CD4-positive, alpha-beta T cell treated with Interferon alpha-2 for 1 hour (primary cell): ENCODE measurements at regions not wholly inside any gene's neighbourhood (a gene's known extent, or its start where the extent isn't known, plus 50 kb on each side); places are given as distances from the start of the nearest gene placed in this dataset.
"Not testable (repeated sequence)": the region's sequence is repeated elsewhere in the genome, so short reads cannot be mapped to it uniquely, and the experiment has no call there.

ENCODE experiments used
- DNase-seq, 2 donors: peaks; one replicate each; pipeline ENCODE4 v3.0.0-alpha.2; 2020 to 2022

DNA sequence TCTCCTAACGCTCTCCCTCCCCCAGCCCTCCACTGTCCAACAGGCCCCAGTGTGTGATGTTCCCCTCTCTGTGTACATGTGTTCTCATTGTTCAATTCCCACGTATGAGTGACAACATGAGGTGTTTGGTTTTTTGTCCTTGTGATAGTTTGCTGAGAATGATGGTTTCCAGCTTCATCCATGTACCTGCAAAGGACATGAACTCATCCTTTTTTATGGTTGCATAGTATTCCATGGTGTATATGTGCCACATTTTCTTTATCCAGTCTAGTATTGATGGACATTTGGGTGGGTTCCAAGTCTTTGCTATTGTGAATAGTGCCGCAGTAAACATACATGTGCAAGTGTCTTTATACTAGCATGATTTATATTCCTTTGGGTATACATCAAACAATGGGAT, 347.4 kb downstream of the MAGEE1 start:
- not testable (repeated sequence) for DNase-seq

DNA sequence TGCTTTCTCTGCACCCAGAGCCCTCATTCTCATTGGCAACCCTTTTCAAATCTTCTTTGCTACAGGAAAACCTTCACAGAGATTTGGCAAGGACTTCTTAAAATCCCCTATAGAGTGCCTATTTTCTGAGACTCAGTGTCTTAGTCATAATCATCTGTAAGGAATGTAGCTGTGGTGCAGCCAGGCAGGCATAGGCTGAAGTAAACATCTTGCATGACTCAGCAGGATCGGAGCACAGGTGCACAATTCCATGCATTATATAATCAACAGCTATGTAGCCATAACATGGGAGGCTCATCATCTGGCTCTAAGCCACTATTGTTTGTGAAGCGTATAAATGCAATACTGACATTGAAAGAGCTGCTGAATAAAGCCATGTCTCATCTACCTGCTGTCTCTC, 368.8 kb downstream of the MAGEE1 start:
- no peak for DNase-seq

DNA sequence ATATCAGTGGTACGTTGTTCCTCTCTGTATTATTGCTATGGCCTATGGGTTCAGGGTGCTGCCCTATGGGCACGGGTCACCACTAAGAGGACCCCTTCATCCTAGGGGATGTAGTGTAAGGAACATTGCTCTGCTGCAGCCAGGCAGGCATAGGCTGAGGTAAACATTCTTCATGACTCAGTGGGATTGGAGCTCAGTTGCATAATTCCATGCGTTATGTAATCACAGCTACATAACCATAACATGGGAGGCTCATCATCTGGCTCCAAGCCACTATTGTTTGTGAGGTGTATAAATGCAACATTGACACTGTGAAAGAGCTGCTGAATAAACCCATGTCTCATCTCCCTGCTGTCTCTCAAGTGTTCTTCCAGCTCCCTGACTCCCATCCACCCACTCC, 375.2 kb downstream of the MAGEE1 start:
- DNase-seq: no peak

DNA sequence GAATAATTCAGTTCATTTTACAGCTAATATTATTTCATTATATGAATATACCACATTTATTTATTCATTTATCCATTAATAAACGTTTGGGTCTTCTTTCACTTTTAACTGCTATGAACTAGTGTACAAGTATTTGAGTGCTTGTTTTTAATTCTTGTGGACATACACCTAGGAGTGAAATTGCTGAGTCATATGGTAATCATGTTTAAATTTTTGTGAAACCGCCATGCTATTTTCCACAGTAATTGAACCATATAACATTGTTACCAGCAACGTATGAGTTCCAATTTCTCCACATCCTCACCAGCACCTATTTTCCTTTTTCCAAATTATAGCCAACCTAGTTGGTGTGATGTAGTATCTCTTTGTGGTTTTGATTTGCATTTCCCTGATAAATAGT, 388.2 kb downstream of the MAGEE1 start:
- DNase-seq: no peak

DNA sequence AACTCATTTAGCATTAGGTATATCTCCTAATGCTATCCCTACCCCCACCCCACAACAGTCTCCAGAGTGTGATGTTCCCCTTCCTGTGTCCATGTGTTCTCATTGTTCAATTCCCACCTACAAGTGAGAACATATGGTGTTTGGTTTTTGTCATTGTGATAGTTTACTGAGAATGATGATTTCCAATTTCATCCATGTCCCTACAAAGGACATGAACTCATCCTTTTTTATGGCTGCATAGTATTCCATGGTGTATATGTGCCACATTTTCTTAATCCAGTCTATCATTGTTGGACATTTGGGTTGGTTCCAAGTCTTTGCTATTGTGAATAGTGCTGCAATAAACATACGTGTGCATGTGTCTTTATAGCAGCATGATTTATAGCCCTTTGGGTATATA, 389.8 kb downstream of the MAGEE1 start:
- not testable (repeated sequence) for DNase-seq

DNA sequence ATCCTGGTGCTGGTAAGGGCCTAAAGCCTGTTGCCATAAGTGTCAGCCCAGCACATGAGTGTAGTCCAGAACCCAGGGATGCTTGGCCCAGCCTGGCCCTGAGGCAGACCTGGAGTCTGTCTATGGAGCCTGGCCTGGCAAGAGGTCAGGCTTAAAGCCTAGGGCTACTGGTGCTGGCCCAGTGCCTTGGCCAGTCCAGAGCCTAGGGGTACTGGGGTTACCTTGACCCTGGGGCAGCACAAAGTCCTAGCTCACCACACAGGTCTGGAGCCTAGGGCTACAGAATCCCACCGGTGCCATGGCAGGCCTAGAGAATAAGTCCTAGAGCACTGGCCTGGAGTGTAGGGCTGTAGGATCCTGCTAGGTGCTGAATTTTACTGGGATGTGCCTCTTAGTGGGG, 393.8 kb downstream of the MAGEE1 start:
- no peak for DNase-seq

DNA sequence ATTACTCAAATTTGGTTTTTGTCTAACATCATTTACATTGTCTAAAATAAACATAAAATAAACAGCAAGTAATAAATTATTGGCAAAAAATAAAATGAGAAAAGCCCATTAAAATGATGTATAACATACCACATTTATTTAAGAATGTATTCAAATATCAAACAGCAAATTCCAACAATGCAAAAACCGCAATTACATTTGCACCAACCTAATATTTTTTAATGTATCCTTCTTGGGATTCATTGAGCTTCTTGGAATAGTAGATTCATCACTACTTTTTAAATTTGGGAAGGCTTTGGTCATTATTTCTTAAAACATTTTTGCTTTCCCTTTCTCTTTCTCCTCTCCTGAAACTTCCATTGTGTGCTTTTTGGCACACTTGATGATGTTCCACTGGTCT, 400.2 kb downstream of the MAGEE1 start:
- DNase-seq: no peak

DNA sequence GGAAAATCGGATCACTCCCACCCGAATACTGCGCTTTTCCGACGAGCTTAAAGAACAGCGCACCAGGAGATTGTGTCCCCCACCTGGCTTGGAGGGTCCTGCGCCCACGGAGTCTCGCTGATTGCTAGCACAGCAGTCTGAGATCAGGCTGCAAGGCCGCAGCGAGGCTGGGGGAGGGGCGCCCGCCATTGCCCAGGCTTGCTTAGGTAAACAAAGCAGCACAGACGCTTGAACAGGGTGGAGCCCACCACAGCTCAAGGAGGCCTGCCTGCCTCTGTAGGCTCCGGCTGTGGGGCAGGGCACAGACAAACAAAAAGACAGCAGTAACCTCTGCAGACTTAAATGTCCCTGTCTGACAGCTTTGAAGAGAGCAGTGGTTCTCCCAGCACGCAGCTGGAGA, 413.4 kb downstream of the MAGEE1 start:
- not testable (repeated sequence) for DNase-seq

DNA sequence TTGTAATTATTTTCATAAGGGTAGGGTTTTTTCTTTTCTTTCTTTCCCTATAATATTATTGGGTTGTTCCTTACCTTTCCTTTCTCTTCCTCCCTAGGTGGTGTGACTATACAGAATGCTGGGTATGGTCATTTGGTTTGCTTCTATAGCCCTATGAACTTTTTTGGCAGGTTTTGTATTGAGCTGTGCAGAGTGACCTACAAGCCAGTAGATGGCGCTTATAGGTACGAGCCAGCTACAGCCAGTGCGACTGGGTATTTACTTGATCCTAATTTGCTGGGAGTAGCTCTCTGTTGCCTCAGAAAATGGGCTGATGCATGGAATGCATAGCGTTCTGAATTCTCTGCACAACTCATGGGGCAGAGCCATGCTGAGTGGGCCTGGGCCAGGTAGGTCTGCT, 423.3 kb downstream of the MAGEE1 start:
- no peak for DNase-seq

DNA sequence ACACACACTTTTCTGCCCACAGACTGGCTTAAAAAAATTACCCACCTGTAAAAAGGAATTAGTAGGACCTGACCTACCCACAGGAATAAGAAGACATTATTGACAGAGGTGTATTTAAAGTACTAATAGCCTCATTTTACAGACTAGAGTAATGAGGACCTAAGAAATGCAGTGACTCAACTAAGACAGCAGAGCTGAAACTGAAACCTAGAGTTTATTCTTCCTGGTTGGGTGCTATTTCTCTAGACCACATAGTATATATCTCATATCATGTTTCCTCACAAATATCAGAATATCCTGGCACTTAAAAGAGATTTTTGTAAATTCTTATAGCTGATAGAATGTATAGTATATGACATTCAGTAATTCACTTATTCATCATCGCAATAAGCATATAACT, 435.0 kb downstream of the MAGEE1 start:
- no peak for DNase-seq

DNA sequence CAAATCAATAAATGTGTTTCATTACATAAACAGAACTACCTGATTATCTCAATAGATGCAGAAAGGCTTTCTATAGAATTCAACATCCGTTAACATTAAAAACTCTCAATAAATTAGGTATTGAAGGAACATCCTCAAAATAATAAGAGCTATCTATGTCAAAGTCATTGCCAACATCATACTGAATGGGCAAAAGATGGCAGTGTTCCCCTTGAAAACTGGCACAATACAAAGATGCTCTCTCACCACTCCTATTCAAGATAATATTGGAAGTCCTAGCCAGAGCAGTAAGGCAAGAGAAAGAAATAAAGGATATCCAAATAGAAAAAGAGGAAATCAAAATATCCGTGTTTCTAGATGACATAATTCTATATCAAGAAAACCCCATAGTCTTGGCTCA, 466.4 kb downstream of the MAGEE1 start:
- no peak for DNase-seq

DNA sequence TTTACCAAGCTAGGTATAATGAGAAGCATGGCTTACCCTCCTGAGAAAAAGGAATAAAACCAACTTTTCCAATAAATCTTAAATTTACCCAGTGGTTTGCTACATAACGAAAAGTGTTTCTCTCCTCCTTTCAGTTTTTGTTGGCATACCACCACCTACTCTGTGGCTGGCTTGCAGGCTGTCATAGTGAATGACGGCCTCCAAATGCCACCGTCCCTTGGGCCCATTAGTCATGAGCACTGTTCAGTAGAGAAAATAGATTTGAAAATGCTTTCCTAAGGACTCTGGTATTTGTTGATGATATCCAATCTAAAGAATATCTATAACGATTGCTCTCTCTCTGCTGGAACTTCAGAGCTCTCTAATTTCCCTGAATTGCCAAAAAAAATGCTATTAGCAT, 488.3 kb downstream of the MAGEE1 start:
- no peak for DNase-seq

DNA sequence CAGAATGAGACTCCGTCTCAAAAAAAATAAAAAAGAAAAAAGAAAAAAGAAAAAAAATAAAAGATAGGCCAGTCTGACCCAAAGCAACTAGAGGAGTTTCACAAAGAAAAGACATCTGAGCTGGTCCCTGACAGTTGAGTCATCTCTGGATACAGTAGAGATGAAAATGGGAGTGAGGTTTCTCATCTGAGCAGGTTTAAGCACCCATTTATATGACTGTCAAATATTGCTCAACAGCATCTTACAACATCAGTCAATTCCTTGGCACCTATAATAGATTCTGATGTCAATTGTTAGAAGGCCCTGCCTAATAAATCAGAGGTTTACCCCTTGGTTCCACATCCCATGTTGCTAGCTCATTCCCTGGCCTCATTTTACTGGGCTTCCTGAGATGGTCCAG, 490.5 kb downstream of the MAGEE1 start:
- no peak for DNase-seq

DNA sequence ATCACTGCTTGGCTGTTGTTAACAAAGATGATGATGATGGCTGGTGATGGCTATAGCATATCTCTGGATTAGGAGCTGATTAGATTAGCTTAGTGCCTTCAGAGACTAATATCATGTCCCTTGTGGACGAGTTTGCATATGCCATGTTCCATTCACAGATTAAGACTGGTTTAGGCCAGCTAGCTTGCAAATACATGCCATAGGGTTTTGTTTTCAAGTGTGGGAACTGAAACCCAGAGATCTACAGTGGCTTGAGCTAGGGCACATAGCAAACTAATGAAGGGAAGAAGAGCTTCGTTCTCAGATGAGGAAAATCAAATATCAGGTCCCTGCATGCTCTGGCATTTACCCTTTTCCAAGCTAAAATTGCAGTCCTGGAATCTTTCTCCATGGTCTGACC, 492.3 kb downstream of the MAGEE1 start:
- DNase-seq: no peak

DNA sequence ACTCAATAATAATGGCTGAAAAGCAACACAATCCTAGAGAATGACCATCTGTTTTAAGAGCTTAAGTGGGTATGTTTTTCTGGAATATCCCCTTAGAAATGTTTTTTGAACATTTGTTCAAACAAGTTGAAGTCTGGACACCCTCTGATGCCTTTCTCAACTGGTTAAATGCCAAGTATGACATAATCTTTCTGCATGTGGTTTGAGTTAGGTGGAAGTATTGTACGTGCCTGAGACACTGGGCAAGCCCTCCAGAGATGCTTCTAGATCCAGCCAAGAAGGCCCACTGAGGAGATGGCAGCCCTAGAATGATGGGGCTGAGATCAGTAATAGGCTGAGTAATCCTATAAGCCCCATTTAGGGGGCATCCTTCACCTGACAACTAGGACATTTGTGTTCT, 493.1 kb downstream of the MAGEE1 start:
- DNase-seq: no peak

DNA sequence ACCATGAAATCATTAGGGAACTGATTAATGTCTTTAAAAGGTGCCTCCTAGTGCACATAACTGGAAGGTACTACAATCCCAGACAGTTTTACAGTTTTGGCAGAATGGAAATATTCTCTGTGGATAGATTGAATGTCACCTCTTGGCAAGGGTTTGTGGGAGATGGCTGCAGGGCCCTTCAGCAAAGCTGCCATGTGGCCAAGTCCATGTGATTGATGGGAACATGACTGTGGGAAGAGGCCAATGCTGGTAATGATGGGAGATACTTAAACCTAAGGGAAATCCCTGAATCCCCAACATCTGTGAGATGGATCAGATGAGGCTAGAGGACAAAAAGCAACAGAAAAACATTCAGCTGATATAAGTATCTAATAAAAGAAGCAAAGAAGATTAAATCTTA, 493.7 kb downstream of the MAGEE1 start:
- no peak for DNase-seq

DNA sequence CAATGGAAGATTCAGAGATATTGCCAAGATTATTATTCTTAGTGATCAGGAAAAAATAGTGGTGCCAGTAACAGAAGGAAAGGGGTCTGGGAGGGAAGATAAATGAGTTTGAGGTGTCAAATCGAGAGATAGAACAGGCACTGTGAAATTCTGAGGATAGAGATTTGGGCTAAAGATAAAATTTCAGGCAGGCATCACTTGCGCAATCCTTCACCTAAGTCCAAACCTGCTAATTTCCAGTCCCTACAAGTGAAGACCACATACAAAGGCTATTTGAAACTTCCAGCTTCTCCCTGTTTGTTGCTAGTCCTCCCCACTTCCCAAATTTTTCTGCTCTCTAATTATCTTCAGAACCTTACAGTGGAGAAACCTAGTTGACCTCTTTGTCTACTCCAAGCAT, 494.6 kb downstream of the MAGEE1 start:
- DNase-seq: no peak

DNA sequence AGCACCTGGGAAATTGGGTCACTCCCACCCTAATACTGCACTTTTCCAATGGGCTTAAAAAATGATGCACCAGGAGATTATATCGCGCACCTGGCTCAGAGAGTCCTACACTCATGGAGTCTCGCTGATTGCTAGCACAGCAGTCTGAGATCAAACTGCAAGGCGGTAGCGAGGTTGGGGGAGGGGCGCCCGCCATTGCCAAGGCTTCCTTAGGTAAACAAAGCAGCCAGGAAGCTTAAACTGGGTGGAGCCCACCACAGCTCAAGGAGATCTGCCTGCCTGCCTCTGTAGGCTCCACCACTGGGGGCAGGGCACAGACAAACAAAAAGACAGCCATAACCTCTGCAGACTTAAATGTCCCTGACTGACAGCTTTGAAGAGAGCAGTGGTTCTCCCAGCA, 497.1 kb downstream of the MAGEE1 start:
- not testable (repeated sequence) for DNase-seq

DNA sequence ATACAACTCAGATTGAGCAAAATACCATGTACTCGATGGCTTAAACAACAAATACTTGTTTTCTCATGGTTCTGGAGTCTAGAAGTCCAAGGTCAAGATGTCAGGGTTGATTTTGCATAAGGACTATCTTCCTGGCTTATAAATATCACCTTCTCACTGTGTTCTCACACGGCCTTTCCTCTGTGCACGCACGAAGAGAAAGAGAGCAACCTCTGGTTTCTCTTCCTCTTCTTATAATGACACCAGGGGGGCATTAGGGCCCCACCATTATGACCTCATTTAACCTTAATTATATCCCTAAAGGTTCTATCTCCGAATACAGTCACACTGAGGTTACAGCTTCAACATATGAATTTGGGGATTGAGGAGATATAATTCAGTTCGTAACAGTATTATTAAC, 504.0 kb downstream of the MAGEE1 start:
- DNase-seq: no peak

DNA sequence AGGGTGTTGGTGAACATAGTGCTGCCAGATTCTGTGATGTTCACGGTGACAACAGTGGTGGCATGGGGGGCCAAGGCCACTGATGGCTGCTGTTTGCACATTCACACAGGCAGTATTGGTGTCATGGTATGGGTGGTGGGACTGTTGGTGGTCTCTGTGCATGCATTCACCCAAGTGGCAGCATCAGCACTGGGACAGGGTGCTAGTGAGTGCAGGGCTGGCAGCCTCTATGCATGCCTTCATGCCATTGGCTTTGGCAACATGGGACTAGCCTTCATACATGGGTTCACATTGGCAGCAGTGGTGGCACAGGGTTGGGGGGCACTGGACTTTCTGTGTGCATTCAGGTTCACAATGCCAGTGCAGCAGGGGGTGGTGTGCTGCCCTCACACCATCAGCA, 489.7 kb upstream of the FGF16 start:
- no peak for DNase-seq

DNA sequence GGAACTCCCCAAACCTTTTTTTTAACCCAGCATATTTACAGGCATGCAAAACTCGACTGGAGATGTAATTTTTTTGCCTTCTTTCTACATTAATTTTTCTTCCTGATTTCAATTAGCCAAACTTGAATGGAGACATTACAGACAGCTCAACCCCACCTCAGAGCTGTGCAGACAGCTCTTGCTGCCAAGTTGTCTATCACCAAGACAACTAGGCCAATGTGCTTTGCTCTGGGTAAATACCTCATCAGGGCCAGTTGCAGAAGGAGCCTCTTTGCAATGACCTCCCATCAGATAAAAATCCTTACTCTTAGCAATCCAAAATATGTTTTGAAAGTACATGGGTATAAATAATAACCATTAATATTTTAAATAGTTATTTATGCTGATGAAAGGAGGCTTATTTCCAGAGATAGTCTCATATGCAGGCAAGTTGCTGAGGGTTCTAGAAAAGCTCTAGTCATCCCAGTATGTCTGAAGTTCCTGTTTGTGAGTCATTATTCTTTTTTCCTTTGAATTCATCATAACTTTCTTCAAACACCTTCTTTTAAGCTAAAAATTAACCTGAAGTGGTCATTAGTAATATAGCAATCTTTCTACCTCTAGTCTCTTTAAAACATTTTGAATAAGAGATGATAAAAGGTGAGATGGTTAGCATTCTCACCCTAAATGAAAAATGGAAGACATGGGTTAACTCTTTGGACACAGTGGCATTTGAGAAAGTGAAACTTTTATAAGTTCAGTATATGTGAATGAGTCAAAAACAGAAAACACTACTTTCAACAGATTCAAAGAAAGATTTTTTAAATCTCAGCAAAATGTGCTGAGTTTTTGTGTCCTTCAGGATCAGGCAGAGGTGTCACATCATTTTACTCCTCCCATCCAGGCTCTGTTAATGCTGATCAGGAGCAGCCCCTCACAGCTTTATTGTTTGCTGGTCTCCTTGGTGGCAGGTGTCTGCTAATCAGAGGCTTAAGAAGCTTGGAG, 475.5 kb upstream of the FGF16 start:
- DNase-seq: no peak

DNA sequence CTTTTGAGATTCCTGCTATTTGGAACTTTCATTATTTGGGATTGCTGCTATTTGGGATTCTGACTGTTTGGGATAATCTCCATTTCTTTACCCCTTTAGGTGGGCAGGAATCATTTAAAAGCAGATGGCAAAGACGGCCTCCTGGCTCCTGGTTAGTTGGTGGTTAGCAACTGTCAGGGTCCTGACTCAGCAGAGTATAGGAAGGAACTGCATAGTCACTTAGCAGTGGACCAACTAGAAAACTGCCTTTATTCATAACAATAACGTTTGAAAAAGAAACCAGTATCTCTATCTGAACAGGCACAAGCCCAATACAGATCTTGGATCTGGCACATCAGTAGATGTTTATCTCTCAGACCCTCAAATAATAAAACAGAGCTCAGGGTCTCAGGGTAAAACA, 469.7 kb upstream of the FGF16 start:
- DNase-seq: no peak

DNA sequence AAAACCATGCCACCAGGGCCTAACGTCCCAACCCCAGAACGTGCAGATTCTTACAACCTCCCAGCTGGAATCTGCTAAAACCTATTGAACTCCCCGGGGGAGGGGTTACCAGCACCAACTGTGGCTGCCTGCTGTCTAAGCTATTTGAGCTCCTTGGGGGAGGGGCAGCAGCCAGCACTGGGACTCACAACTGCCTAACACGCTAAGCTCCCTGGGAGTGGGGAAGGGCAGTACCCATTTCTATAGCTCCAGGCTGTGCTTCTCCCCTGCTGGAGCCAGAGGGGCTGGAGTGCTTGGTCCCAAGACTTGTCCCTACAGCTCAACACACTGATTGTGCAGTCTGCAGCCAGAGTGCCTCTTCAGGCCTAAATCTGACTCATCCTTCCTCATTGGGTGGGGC, 459.8 kb upstream of the FGF16 start:
- DNase-seq: no peak

DNA sequence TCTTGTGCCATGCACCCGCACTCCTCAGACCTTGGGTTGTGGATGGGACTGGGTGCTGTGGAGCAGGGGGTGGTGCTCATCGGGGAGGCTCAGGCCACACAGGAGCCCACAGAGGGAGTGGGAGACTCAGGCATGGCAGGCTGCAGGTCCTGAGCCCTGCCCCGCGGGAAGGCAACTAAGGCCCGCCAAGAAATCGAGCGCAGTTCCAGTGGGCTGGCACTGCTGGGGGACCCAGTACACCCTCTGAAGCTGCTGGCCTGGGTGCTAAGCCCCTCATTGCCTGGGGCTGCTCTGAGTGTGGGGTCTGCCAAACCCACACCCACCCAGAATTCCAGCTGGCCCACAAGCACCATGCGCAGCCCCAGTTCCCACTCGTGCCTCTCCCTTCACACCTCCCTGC, 450.5 kb upstream of the FGF16 start:
- no peak for DNase-seq

DNA sequence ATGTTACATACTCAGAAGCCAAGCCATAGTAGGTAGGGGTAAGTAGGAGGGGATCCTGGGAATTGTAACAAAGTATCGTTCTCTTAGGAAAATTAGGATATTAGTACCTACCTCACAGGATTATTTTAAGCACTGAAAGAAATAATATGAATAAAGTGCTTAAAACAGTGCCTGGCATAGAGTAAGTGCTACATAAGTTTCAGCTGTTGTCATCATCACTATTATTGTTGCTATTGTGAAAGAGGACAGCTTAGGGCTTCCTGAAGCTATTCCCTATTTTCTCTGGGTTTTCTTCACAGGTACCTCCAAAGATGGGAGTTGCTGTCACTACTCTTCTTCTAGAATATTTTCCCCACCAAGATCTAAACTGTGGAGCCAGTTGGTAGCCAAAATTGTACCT, 443.7 kb upstream of the FGF16 start:
- no peak for DNase-seq
